Heart left ventricle (tissue), 16 donors: ENCODE measurements at regions not wholly inside any gene's neighbourhood (a gene's known extent, or its start where the extent isn't known, plus 50 kb on each side); places are given as distances from the start of the nearest gene placed in this dataset.

Experiments
- ATAC-seq, 4 donors: fragments of 200-7000 bp; cut with Tn5 transposase; one replicate each; pipeline ENCODE4 v1.9.1; 2020 to 2022; ENCODE audit warnings: moderate library complexity in 4 of 4, mild to moderate bottlenecking in 3 of 4, moderate number of reproducible peaks in 1 of 4
- DNase-seq, 5 donors: peaks; one replicate each; pipeline ENCODE4 v3.0.0-alpha.2; 2020
- H3K27ac ChIP-seq, 12 donors: fragments of 200-600 bp; sonication (generic) in 4 of 12; one replicate each; pipeline versions ENCODE4 v1.5.0 to v1.8.0; 2016 to 2022; ENCODE audit warnings: mild to moderate bottlenecking in 2 of 12
- H3K27me3 ChIP-seq, 9 donors: fragments of 200-600 bp; sonication (generic) in 2 of 9; one replicate each; pipeline versions ENCODE4 v1.5.1 to v1.8.0; 2016 to 2022; ENCODE audit warnings: mild to moderate bottlenecking in 3 of 9
- H3K36me3 ChIP-seq, 9 donors: fragments of 200-600 bp; sonication (generic) in 2 of 9; one replicate each; pipeline versions ENCODE4 v1.5.0 to v1.8.0; 2018 to 2022; ENCODE audit warnings: mild to moderate bottlenecking in 2 of 9
- H3K4me1 ChIP-seq, 12 donors: fragments of 200-600 bp; sonication (generic) in 4 of 12; one replicate each; pipeline versions ENCODE4 v1.5.0 to v1.8.0; 2016 to 2022; ENCODE audit warnings: mild to moderate bottlenecking in 3 of 12
- H3K4me3 ChIP-seq, 12 donors: fragments of 200-600 bp; sonication (generic) in 4 of 12; one replicate each; pipeline versions ENCODE4 v1.5.0 to v1.8.0; 2017 to 2022; ENCODE audit warnings: mild to moderate bottlenecking in 9 of 12, moderate library complexity in 4 of 12
- H3K9me3 ChIP-seq, 12 donors: fragments of 200-600 bp; sonication (generic) in 4 of 12; one replicate each; pipeline versions ENCODE4 v1.5.0 to v1.8.0; 2016 to 2022; ENCODE audit warnings: mild to moderate bottlenecking in 1 of 12
- POLR2A ChIP-seq, 2 donors: fragments of 450-650 bp; IDR thresholded peaks; one replicate each; pipeline ENCODE4 v1.6.1; 2017; ENCODE audit warnings: antibody characterized with exemption in 2 of 2, mild to moderate bottlenecking in 2 of 2, moderate library complexity in 2 of 2
- WGBS, 4 donors: extraction: QIAGEN DNeasy Blood & Tissue Kit in 2 of 4; methylation state at CpG; one replicate each; pipeline versions ENCODE4 v1.1.5 to v1.1.7; 2013 to 2018; 5-methylcytosine and 5-hydroxymethylcytosine counted together
- intact Hi-C, 10 donors: fragments of 100-400 bp; cut with DNase I; formaldehyde crosslinking; loops; one replicate each; pipeline versions ENCODE4 v1.11.1 to v1.14.2; 2022
- TF ChIP-seq, protein P1 (sequence below), 12 donors: fragments of 200-600 bp; sonication (generic) in 4 of 12; IDR thresholded peaks; one replicate each; pipeline versions ENCODE4 v1.5.0 to v1.8.0; 2018 to 2022; ENCODE audit warnings: antibody characterized with exemption in 12 of 12, mild to moderate bottlenecking in 5 of 12
- donor health status: ischemic (EF 13 %, LVEDD 7.1; RV severe dilation, severe dysfunction).
- donor health status: healthy with polysubstance abuse.
- donor health status: DM: no; HTN: yes; CAD: no.
- donor health status: DM: no; HTN: no; CAD: no.
- donor health status: ischemic (EF 25% LVEDD 6.9; RV normal size, moderate dysfunction).
- donor health status: ischemic (EF 25% LVEDD 5.7; RV mildly dilated, moderate dysfunction).
- donor health status: healthy.
- donor health status: DM: yes; HTN: yes; CAD: no.
- donor health status: ischemic (EF 35%, LVEDD 5.7; RV mildly dilated, moderate dysfunction).
- donor health status: nonischemic (EF 11% LVEDD 7.7; RV severe dilation, severe dysfunction).
- donor health status: DM: yes; HTN: yes; CAD: no.
- donor health status: PGD.
- donor health status: ischemic (EF 29% LVEDD 5.4; RV normal size, mild dysfunction).
- donor health status: nonischemic (EF 23%, LVEDD 6.1; RV moderate dilation, normal function).

- H3K36me3 ChIP-seq, result no peaks in the 10 kb centered on the region
- TF ChIP-seq, protein P1, sequence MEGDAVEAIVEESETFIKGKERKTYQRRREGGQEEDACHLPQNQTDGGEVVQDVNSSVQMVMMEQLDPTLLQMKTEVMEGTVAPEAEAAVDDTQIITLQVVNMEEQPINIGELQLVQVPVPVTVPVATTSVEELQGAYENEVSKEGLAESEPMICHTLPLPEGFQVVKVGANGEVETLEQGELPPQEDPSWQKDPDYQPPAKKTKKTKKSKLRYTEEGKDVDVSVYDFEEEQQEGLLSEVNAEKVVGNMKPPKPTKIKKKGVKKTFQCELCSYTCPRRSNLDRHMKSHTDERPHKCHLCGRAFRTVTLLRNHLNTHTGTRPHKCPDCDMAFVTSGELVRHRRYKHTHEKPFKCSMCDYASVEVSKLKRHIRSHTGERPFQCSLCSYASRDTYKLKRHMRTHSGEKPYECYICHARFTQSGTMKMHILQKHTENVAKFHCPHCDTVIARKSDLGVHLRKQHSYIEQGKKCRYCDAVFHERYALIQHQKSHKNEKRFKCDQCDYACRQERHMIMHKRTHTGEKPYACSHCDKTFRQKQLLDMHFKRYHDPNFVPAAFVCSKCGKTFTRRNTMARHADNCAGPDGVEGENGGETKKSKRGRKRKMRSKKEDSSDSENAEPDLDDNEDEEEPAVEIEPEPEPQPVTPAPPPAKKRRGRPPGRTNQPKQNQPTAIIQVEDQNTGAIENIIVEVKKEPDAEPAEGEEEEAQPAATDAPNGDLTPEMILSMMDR (IDR thresholded peaks at IDR 0.05), result no peak
- TF ChIP-seq POLR2A (IDR thresholded peaks at IDR 0.05), result no peak
- no peak overlapping the region for H3K4me3 ChIP-seq
- H3K4me1 ChIP-seq, result no peaks in the 10 kb centered on the region
- ATAC-seq (no peak), DNase-seq (no peak)
- peaks cover 0 to 11% (median 0%) of the 10 kb centered on the region in 12 donors for H3K9me3 ChIP-seq
- peaks cover 0 to 7% (median 0%) of the 10 kb centered on the region in 9 donors for H3K27me3 ChIP-seq
- no peak overlapping the region for H3K27ac ChIP-seq
- 47 to 88% (median 73%) methylated on average over 1 of the region's 1 CpG for WGBS, 4 donors
- intact Hi-C loops, result no loop called here
Measured at GRCh38 chrX:106378616-106379015, 210.5 kb downstream of the PWWP3B start.

- Histone ChIP-seq H3K27ac (no peak overlapping the region), H3K4me3 (no peak overlapping the region), H3K36me3 (no peaks in the 10 kb centered on the region), H3K9me3 (no peaks in the 10 kb centered on the region), H3K4me1 (no peaks in the 10 kb centered on the region), H3K27me3 (peaks cover 0 to 5% (median 0%) of the 10 kb centered on the region in 9 donors)
- WGBS, 4 donors, result 46 to 69% (median 61%) methylated on average over 4 of the region's 4 CpGs
- TF ChIP-seq, protein P1 (IDR thresholded peaks at IDR 0.05), result no peak
- TF ChIP-seq POLR2A (IDR thresholded peaks at IDR 0.05), result no peak
- ATAC-seq (no peak), DNase-seq (no peak)
- intact Hi-C loops, result loop anchor here in 7 of 10 donors (10.0 kb wide), 4 partner anchors 217 to 417 kb away; partner anchors contain the start of genes PWWP3B (in 1 of the 7) and SERPINA7 (in 1 of the 7)
Measured at GRCh38 chrX:106391284-106391911, 220.4 kb upstream of the RADX start.

DNA sequence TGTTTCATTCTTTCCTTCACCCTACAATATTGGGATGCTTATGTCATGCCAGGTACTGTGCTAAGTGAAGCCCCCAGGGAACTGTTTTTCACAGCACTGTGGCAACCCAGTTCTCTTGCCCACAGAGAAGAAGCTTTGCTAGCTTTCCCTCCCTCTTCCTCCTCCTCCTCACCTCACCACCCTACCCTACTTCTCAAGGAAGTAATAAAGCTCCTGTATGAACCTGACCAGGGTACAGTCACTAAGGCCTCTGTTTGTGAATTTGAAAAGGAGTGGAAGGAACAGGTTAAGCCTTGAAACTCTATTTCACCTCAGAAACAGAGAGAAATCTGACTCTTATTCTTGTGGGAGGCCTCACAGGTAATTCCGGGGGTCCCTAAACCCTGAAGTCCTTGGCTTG lies 219.4 kb upstream of the RADX start:
- intact Hi-C loops, result loop anchor here in 7 of 10 donors (10.0 kb wide), 4 partner anchors 218 to 418 kb away; partner anchors contain the start of genes PWWP3B (in 1 of the 7) and SERPINA7 (in 1 of the 7)
- Histone ChIP-seq H3K36me3 (no peaks in the 10 kb centered on the region), H3K27ac (no peak overlapping the region), H3K4me1 (no peaks in the 10 kb centered on the region), H3K4me3 (no peak overlapping the region), H3K9me3 (no peaks in the 10 kb centered on the region), H3K27me3 (peaks cover 0 to 5% (median 0%) of the 10 kb centered on the region in 9 donors)
- WGBS, 4 donors, result 41 to 86% (median 61%) methylated on average over 1 of the region's 1 CpG
- no peak for ATAC-seq
- DNase-seq, result no peak
- TF ChIP-seq, protein P1 (IDR thresholded peaks at IDR 0.05), result no peak
- no peak for TF ChIP-seq POLR2A (IDR thresholded peaks at IDR 0.05)

DNA sequence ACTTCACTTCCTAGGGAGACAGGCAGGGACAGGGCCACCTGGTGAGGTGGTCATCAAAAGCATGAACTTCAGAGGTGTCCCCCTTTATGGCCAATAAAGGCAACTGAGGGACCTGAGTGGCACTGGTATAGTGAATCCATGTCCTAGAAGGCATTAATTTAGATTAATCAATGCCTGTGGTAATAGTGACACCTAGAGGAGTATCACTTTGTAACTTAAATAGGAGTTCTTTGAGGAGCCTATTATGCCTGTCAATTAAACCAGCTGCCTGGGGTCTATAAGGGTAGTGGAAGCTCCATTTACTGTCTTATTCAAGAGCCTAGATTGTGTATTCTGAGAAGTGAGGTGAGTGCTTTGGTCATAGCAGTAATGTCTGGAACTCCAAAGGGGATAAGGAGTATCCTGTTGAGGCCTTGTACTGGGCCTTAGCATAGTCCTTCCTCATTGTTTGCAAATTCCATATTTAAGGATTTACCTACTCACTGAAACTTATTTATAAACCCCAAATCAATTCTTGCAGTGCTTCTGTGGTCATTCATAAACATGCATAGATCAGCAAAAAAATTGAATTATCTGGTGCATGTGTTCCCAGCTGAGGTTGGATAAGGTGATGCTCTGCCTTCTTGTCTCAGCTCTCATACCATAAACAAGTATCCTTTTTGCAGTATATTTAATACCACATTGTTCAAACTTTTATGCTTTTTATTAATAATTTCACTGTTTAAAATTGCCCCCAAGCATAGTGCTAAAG lies 213.8 kb upstream of the RADX start:
- TF ChIP-seq, protein P1 (IDR thresholded peaks at IDR 0.05), result peak in 5 of 12 donors; percentile 9 to 35 (median 22)
- TF ChIP-seq POLR2A (IDR thresholded peaks at IDR 0.05), result no peak
- H3K4me1 ChIP-seq, result no peaks in the 10 kb centered on the region
- DNase-seq (no peak), ATAC-seq (peak in 1 of 4 donors; percentile 31)
- no peaks in the 10 kb centered on the region for H3K36me3 ChIP-seq
- H3K9me3 ChIP-seq, result no peaks in the 10 kb centered on the region
- H3K4me3 ChIP-seq, result no peak overlapping the region
- peaks cover 0 to 10% (median 0%) of the 10 kb centered on the region in 9 donors for H3K27me3 ChIP-seq
- intact Hi-C loops, result loop anchor here in 8 of 10 donors (5.0 to 10.0 kb wide), 5 partner anchors 223 to 423 kb away; partner anchors contain the start of genes PWWP3B (in 1 of the 8) and SERPINA7 (in 1 of the 8)
- no peak overlapping the region for H3K27ac ChIP-seq
